ENCODE measurements at regions not wholly inside any gene's neighbourhood (a gene's known extent, or its start where the extent isn't known, plus 50 kb on each side); places are given as distances from the start of the nearest gene placed in this dataset.
"Not testable (repeated sequence)": the region's sequence is repeated elsewhere in the genome, so short reads cannot be mapped to it uniquely, and the experiment has no call there.

GRCh38 chrX:3896755-3897154 is 183.3 kb upstream of the PRKX start:
- BruUV-seq (replicated peaks); dilution Hi-C loops (cut with MboI; ENCODE audit: extremely low pct_ligation_motif_present, low sequenced_read_pairs); H3K4me3 ChIP-seq (replicated peaks in 1 of 3; ENCODE audit: insufficient read depth in 1 of 3, low read depth in 1 of 3, low read length in 3 of 3); POLR2A ChIA-PET; H2AFZ ChIP-seq (ENCODE audit: low read depth, low read length); H3K4me1 ChIP-seq (ENCODE audit: control insufficient read depth, extremely low read depth, insufficient read depth, low read length); FAIRE-seq; H3K4me2 ChIP-seq (ENCODE audit: insufficient read depth, low read length); H4K20me1 ChIP-seq (replicated peaks; ENCODE audit: control insufficient read depth, extremely low read depth, insufficient read depth, low read length); H3K36me3 ChIP-seq (ENCODE audit: control insufficient read depth in 2 of 2, extremely low read depth in 1 of 2, insufficient read depth in 2 of 2, low read length in 2 of 2); H3K27me3 ChIP-seq (ENCODE audit: control insufficient read depth in 2 of 2, insufficient read depth in 2 of 2, low read length in 2 of 2); H3K79me2 ChIP-seq (ENCODE audit: control insufficient read depth, insufficient read depth, low read length); intact Hi-C loops (cut with micrococcal nuclease); H3K9ac ChIP-seq (replicated peaks; ENCODE audit: extremely low read depth, insufficient read depth, low read length); DNase-seq (ENCODE audit: low read depth, low spot score); H3K9me1 ChIP-seq (replicated peaks; ENCODE audit: control insufficient read depth, extremely low read depth, insufficient read depth, low read length); CTCF ChIA-PET; H3K27ac ChIP-seq (ENCODE audit: insufficient read depth, low read depth, low read length); H3K9me3 ChIP-seq (replicated peaks; ENCODE audit: control insufficient read depth, insufficient read depth, low read length): not testable (repeated sequence)

DNA sequence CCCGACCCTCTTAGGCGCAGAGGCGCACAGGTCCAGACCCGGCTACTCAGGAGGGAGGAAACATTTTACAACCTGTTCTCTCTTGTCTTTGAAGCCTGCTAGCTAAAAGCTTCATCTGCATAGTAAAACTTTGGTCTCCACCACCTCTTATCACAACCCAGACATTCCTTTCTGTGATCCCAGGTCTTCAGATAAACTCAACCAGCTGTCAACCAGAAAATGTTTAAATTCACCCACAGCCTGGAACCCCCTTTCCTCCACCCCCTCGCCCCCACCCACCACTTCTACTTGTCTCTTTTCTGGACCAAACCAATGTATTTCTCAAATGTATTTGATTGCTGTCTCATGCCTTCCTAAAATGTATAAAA is 169.1 kb upstream of the PRKX start:
- DNase-seq (ENCODE audit: low read depth, low spot score); H2AFZ ChIP-seq (ENCODE audit: low read depth, low read length); H4K20me1 ChIP-seq (replicated peaks; ENCODE audit: control insufficient read depth, extremely low read depth, insufficient read depth, low read length); H3K36me3 ChIP-seq (ENCODE audit: control insufficient read depth in 2 of 2, extremely low read depth in 1 of 2, insufficient read depth in 2 of 2, low read length in 2 of 2); H3K27me3 ChIP-seq (ENCODE audit: control insufficient read depth in 2 of 2, insufficient read depth in 2 of 2, low read length in 2 of 2); FAIRE-seq; H3K79me2 ChIP-seq (ENCODE audit: control insufficient read depth, insufficient read depth, low read length); POLR2A ChIA-PET; H3K4me1 ChIP-seq (ENCODE audit: control insufficient read depth, extremely low read depth, insufficient read depth, low read length); H3K9me1 ChIP-seq (replicated peaks; ENCODE audit: control insufficient read depth, extremely low read depth, insufficient read depth, low read length); H3K9me3 ChIP-seq (replicated peaks; ENCODE audit: control insufficient read depth, insufficient read depth, low read length); dilution Hi-C loops (cut with MboI; ENCODE audit: extremely low pct_ligation_motif_present, low sequenced_read_pairs); intact Hi-C loops (cut with micrococcal nuclease); H3K4me2 ChIP-seq (ENCODE audit: insufficient read depth, low read length); BruUV-seq (replicated peaks); H3K27ac ChIP-seq (ENCODE audit: insufficient read depth, low read depth, low read length); CTCF ChIA-PET; H3K9ac ChIP-seq (replicated peaks; ENCODE audit: extremely low read depth, insufficient read depth, low read length); H3K4me3 ChIP-seq (replicated peaks in 1 of 3; ENCODE audit: insufficient read depth in 1 of 3, low read depth in 1 of 3, low read length in 3 of 3): not testable (repeated sequence)

DNA sequence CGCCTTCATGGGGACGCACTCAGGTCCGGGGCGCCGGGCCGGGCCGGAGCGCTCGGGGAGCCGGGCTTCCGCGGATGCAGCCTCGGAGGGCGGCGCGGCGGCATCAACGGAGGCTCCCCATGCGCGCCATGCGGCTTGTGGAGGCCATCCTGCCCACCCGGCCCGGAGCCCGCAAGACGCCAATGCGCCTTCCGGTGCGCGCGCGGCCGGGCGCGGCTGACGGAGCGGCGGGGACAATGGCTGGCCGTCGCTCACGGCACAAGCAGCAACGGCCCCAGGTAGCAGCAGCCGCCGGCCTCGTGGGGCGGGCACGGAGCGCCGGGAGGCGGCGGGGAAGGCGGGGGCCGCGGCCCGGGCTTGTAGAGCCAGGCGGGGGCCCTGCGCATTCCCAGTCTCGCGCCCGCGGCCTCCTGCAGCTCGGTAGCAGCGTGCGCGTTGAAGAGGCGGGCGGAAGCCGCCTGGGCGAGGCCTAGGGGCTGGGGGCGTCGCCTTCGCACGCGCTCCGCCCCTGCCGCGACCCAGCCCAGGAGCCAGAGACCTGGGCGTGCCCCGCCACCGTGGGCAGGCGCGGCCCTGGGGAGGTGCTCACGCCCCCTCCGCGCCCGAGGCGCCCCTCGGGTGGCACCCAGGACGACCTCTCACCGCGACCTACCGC is 168.6 kb upstream of the PRKX start:
- intact Hi-C loops (cut with micrococcal nuclease); CTCF ChIA-PET: not testable (repeated sequence)

DNA sequence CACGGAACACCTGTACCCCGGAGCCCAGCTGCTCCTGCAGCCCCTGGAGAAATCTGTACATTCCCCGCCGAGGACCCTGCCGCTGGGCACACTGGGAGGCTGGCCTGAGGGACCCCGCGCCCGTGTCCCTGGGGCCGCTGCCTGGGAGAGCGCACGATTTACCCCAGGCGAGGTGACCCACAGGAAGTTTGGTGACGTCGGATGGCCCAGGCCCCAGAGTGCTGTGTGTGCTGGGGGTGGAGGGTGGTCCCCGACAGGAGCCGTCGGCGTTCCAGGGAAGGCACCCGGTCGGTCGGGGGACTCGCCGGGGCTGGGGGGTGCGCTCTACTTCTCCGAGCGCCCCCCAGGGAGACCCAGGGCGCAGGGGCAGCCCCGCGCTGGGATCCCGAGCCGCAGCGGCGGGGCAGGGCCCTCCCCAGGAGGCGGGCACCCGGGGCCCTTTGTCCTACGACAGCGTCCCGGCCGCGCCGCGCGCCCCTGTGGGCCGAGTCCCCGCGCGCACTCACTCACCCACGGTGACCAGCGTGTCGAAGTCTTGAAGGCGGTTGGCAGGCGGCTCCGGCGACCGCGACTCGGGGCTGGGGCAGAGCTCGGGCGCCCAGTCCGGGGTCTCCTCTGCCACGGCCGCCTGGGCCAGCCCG is 167.9 kb upstream of the PRKX start:
- H3K36me3 ChIP-seq (ENCODE audit: control insufficient read depth in 2 of 2, extremely low read depth in 1 of 2, insufficient read depth in 2 of 2, low read length in 2 of 2); H3K4me3 ChIP-seq (replicated peaks in 1 of 3; ENCODE audit: insufficient read depth in 1 of 3, low read depth in 1 of 3, low read length in 3 of 3); H3K4me2 ChIP-seq (ENCODE audit: insufficient read depth, low read length); H3K9ac ChIP-seq (replicated peaks; ENCODE audit: extremely low read depth, insufficient read depth, low read length); BruUV-seq (replicated peaks); DNase-seq (ENCODE audit: low read depth, low spot score); dilution Hi-C loops (cut with MboI; ENCODE audit: extremely low pct_ligation_motif_present, low sequenced_read_pairs); POLR2A ChIA-PET; H3K9me3 ChIP-seq (replicated peaks; ENCODE audit: control insufficient read depth, insufficient read depth, low read length); H3K4me1 ChIP-seq (ENCODE audit: control insufficient read depth, extremely low read depth, insufficient read depth, low read length); H2AFZ ChIP-seq (ENCODE audit: low read depth, low read length); CTCF ChIA-PET; intact Hi-C loops (cut with micrococcal nuclease); H4K20me1 ChIP-seq (replicated peaks; ENCODE audit: control insufficient read depth, extremely low read depth, insufficient read depth, low read length); H3K79me2 ChIP-seq (ENCODE audit: control insufficient read depth, insufficient read depth, low read length); H3K27ac ChIP-seq (ENCODE audit: insufficient read depth, low read depth, low read length); H3K9me1 ChIP-seq (replicated peaks; ENCODE audit: control insufficient read depth, extremely low read depth, insufficient read depth, low read length); H3K27me3 ChIP-seq (ENCODE audit: control insufficient read depth in 2 of 2, insufficient read depth in 2 of 2, low read length in 2 of 2); FAIRE-seq: not testable (repeated sequence)

More for the DNA sequence above, 168.6 kb upstream of the PRKX start:
- H3K9me3 ChIP-seq (replicated peaks; ENCODE audit: control insufficient read depth, insufficient read depth, low read length); H2AFZ ChIP-seq (ENCODE audit: low read depth, low read length); FAIRE-seq; dilution Hi-C loops (cut with MboI; ENCODE audit: extremely low pct_ligation_motif_present, low sequenced_read_pairs); H3K9me1 ChIP-seq (replicated peaks; ENCODE audit: control insufficient read depth, extremely low read depth, insufficient read depth, low read length); H3K4me1 ChIP-seq (ENCODE audit: control insufficient read depth, extremely low read depth, insufficient read depth, low read length); H3K27ac ChIP-seq (ENCODE audit: insufficient read depth, low read depth, low read length); H3K36me3 ChIP-seq (ENCODE audit: control insufficient read depth in 2 of 2, extremely low read depth in 1 of 2, insufficient read depth in 2 of 2, low read length in 2 of 2); H3K4me3 ChIP-seq (replicated peaks in 1 of 3; ENCODE audit: insufficient read depth in 1 of 3, low read depth in 1 of 3, low read length in 3 of 3); H3K9ac ChIP-seq (replicated peaks; ENCODE audit: extremely low read depth, insufficient read depth, low read length); H3K27me3 ChIP-seq (ENCODE audit: control insufficient read depth in 2 of 2, insufficient read depth in 2 of 2, low read length in 2 of 2); H3K79me2 ChIP-seq (ENCODE audit: control insufficient read depth, insufficient read depth, low read length); BruUV-seq (replicated peaks); H4K20me1 ChIP-seq (replicated peaks; ENCODE audit: control insufficient read depth, extremely low read depth, insufficient read depth, low read length); H3K4me2 ChIP-seq (ENCODE audit: insufficient read depth, low read length); POLR2A ChIA-PET; DNase-seq (ENCODE audit: low read depth, low spot score): not testable (repeated sequence)
